Left ventricle myocardium superior (tissue), 1 donor: ENCODE measurements at regions not wholly inside any gene's neighbourhood (a gene's known extent, or its start where the extent isn't known, plus 50 kb on each side); places are given as distances from the start of the nearest gene placed in this dataset.
"Not testable (repeated sequence)": the region's sequence is repeated elsewhere in the genome, so short reads cannot be mapped to it uniquely, and the experiment has no call there.

Experiments
- ATAC-seq: fragments of 200-7000 bp; cut with Tn5 transposase; one replicate; pipeline ENCODE4 v1.9.1; 2020; ENCODE audit warnings: mild to moderate bottlenecking, moderate library complexity
- DNase-seq: peaks from one replicate; pipeline ENCODE4 v3.0.0-alpha.2; 2020
- intact Hi-C: fragments of 100-400 bp; cut with micrococcal nuclease; formaldehyde crosslinking; loops from one replicate; pipeline ENCODE4 v1.11.0; 2022
- donor health status: DM: no; HTN: yes; CAD: no; lungs with severe emphysema.

GRCh38 chr6:113370508-113371502 is 486.3 kb upstream of the MARCKS start:
- DNase-seq (no peak), ATAC-seq (no peak)
- intact Hi-C loops = no loop called here

DNA sequence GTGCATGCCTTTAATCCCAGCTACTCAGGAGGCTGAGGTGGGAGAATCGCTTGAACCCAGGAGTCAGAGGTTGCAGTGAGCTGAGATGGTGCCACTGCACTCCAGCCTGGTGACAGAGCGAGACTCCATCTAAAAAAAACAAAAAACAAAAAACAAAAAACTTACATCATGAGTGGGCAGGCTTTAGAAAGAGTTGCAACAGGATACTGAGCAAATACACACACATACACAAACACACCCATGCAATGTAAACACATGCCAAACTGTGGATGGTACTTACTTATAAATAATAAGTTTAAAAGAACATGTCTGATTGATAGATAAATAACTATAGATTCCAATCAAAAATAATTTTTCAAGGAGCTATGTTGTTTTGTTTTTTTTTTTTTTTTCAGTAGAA is 481.7 kb upstream of the MARCKS start:
- DNase-seq, intact Hi-C loops, ATAC-seq: not testable (repeated sequence)

DNA sequence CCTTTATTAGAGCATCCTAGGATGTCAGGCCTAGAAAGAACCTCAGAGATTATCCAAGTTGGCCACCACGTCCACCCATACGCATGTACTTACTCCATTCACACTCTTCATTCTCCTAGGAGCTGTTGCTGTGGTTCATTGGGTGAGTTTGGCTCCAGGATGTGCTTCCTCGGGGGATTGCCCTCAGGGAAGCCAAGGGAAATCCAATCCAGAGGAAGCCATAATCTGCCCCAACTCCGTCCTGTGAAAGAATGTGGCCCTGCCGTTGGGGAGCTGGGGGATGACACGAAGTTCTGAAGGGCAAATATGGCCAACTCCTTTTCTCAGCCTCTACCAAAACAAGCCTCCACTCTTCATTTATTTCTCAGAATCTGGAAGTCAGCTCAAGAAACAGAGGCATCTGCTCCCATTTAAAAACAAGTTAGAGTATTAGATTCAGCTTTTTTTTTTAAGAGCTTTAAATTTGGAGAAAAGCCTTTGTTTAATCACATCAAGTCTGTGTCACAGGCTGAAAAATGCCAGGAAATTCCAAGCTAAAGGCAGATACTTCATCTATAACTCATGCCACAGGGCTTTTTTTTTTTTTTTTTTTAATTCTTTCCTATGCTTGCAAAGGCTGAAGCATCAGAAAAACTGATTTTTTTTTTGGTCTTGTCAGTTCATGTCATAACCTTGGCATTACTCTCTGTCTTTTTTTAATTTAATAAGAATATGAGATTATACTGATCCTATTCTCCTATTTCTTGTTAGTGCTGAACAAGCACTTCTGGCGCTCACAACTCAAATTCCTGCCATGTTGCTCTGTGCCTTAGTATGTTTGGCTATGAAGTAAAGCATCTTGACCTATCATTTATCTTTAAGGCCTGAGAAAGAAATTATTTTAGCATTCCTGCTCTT is 480.9 kb upstream of the MARCKS start:
- DNase-seq = no peak
- no peak for ATAC-seq
- intact Hi-C loops = no loop called here

DNA sequence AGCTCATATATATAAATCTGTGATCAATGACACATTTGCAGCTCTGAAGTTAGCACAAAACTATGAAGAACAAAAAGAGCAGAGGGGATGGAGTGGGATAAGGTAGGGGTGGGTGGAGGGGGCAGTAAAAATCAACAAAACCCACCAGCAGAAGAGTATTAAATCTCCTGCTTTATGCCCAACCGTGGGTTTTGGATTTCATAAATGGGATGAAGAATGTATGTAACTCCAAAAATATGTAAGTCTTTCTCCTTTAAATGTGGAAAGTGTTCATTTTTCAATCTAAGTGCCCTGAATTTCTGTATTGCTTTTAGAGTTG is 480.3 kb upstream of the MARCKS start:
- intact Hi-C loops = no loop called here
- DNase-seq = no peak
- ATAC-seq = no peak

- intact Hi-C loops = no loop called here
- no peak for DNase-seq
Measured at GRCh38 chr6:113377362-113377942, 479.7 kb upstream of the MARCKS start.

DNA sequence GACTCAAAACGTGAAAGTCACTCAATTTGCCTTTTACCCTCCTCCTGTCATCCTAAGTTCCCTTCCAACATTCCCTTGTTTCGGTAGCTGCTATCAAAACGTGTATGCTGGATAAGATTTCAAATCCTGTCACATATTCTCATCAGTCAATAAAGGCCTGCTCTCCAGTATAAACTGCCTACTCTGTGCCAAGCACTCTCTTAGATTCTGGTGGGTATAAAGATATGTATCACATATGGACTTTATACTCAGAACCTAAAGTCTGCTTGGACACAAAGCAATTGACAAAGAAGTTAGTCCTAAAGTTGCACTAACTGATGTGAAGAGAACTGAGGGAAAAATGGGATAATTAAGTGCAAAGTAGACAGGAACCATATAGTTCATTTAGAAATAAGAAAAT is 476.6 kb upstream of the MARCKS start:
- no peak for DNase-seq
- intact Hi-C loops = no loop called here
- ATAC-seq = no peak

More at GRCh38 chr6:113377362-113377942, 479.7 kb upstream of the MARCKS start:
- ATAC-seq = no peak

- ATAC-seq = no peak
- intact Hi-C loops = no loop called here
- no peak for DNase-seq
Measured at GRCh38 chr6:113381232-113381631, 475.9 kb upstream of the MARCKS start.

DNA sequence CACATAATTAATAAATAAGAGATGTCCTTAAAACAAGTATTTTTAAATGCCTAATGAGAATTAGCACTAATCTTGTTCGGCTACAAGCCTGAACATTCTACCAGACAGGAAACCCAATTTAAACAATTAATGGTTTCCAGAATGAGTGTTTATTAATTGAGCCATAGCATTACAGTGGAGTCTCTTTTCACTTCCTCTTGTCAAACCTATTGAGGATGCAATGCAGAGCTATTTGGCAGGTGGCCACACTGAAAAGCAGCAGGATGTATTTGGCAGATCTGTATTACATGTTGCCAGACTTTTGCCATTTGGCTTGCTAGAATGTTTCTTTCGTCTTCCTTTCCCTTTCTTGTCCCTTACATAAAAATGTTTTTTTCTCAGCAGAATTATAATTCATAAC is 475.2 kb upstream of the MARCKS start:
- ATAC-seq = peak; percentile 43
- intact Hi-C loops = no loop called here

DNA sequence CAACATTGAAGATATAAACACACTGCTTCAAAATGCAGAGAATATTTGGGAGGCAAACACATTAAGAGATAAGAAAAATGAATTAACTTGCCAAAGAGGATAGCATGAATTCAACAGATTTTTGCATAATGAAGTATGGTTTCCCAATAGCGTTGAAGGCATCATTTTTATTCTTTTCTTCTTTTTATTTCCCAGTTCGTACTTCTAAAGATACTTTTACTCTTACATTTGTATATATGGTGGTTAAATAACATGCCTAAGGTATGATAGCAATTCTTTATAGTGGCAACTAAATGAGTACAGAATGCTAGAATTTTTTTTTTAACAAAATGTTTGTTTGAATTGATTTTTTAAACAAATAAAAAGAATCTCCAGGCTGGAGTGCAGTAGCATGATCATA is 473.4 kb upstream of the MARCKS start:
- intact Hi-C loops = no loop called here
- no peak for ATAC-seq
- DNase-seq = no peak

More for the DNA sequence above, 475.2 kb upstream of the MARCKS start:
- DNase-seq = peak; percentile 45

- ATAC-seq (no peak), DNase-seq (no peak)
- intact Hi-C loops = no loop called here
Measured at GRCh38 chr6:113385020-113385431, 472.1 kb upstream of the MARCKS start.

DNA sequence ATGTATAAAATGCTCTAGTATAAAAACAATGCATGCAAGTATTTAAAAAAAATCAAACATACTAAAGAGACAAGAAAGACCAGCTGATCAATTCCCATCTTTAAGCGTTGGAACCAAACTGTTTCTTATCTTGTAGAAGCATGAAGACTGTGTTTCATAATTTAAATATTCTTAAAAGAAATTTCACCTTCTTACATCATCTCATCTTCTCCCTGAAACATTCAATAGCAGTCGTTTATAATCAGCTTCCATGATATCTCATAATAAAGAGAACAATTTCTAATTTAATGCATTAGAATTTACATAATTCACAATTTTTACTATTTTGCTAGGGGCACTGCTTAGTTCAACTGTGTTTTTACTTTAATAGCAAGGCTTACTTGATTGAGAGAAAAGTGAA is 468.1 kb upstream of the MARCKS start:
- ATAC-seq = no peak
- intact Hi-C loops = no loop called here
- DNase-seq = no peak

GRCh38 chr6:113392551-113393055 is 464.5 kb upstream of the MARCKS start:
- intact Hi-C loops = no loop called here
- no peak for ATAC-seq

DNA sequence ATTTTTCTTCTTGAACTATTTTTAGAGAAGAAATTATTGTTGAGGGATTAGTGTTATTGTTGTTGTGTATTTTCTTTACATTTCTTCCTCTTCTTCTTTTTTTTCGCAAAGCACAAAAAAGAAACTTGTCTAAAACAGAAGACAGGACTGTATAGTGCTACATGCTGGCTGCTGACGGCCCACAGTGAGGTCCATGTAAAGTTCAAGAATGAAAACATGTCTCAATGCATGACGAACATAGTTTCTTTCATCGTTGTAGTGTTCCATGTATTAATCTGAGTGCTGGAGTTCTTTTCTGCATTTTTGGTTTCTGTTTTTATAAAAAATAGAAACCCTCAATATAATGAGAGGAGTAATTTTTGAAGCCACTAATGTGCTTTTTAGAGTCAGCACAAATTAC is 462.9 kb upstream of the MARCKS start:
- no peak for DNase-seq
- ATAC-seq = no peak
- intact Hi-C loops = no loop called here

More at GRCh38 chr6:113392551-113393055, 464.5 kb upstream of the MARCKS start:
- no peak for DNase-seq

- DNase-seq = no peak
- intact Hi-C loops = no loop called here
- ATAC-seq = no peak
Measured at GRCh38 chr6:113394729-113395128, 462.4 kb upstream of the MARCKS start.

DNA sequence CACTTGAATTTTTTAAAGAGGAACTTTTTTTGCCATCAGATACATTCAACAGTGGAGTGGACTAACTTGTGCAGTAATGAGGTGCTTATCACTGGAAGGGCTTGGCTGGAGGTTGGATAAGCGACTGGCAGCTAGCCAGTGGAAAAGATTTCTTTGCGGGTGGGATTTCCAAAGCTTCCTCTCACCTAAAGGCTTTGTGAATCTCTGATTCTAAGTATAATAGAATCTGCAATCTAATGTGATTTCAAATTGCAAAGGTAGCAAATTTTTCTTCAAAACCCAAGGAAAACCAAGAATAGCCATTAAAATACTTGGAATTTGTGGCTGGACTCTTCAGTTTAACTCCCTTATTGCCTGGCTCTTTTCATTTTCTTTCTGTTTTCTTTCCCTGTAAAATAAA is 460.4 kb upstream of the MARCKS start:
- DNase-seq (no peak), ATAC-seq (no peak)
- intact Hi-C loops = no loop called here

GRCh38 chr6:113397236-113397635 is 459.9 kb upstream of the MARCKS start:
- ATAC-seq (no peak), DNase-seq (no peak)
- intact Hi-C loops = no loop called here

DNA sequence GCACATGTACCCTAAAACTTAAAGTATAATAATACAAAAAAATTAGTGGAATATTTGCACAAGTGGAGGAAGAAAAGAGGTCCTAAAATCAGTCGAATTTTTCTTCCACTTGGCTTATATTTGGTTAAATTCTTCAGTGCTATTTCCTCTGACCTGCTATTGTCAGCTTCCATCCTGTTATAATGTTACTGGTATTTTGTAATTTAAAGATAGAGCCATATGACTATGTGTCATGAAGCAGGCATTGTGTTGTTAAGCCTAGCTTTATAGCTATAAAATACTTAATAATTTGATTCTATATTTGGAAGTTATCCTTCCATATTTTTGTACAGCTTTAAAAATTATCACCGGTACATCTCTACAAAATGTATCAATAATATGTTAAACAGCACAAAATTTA is 455.9 kb upstream of the MARCKS start:
- intact Hi-C loops = no loop called here
- no peak for DNase-seq
- ATAC-seq = no peak

DNA sequence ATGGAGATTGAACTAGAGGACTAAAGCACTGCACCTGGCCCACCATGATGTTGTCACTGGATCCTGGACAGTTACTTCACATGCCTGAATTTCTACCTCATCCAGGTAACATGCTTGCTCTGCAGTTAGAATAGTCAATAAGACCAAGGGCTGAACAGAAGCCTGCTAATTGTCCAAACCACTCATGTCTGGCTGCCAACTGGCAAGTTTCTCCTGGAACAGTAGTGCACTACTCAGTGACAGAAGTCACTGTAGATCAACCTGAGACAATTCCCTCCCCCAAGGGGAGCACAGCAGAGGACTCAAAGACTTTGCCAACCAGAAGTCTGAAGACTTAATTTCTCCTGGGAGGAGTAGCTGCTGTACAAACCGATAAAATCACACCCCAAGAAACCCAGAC is 454.6 kb upstream of the MARCKS start:
- intact Hi-C loops = no loop called here
- peak; percentile 47 for ATAC-seq

GRCh38 chr6:113403966-113404595 is 453.1 kb upstream of the MARCKS start:
- intact Hi-C loops = no loop called here
- DNase-seq = no peak

More for the DNA sequence above, 454.6 kb upstream of the MARCKS start:
- DNase-seq = no peak

More at GRCh38 chr6:113403966-113404595, 453.1 kb upstream of the MARCKS start:
- ATAC-seq = no peak
